H1 (cell line): ENCODE measurements at regions not wholly inside any gene's neighbourhood (a gene's known extent, or its start where the extent isn't known, plus 50 kb on each side); places are given as distances from the start of the nearest gene placed in this dataset.

Experiments
- ASH2L ChIP-seq: fragments of 200-600, 300-600 bp; sonication (generic); IDR thresholded peaks from one replicate; pipeline ENCODE4 v1.7.1; 2017; ENCODE audit warnings: low read length
- CHD1 ChIP-seq: IDR thresholded peaks from 2 replicates; pipeline ENCODE4 v1.6.1; 2012; ENCODE audit warnings: low read depth, low read length, improper control_type of control experiment
- CTCF ChIP-seq, 3 experiments: IDR thresholded peaks; 1 replicate in 2 of 3; 2 replicates in 1 of 3; pipeline versions ENCODE4 v1.5.1 to v1.6.1; 2011; ENCODE audit warnings: low read length in 3 of 3, mild to moderate bottlenecking in 3 of 3, inconsistent platforms in 2 of 3, low read depth in 1 of 3, moderate library complexity in 1 of 3; ENCODE audit not compliant: insufficient read depth in 1 of 3; ENCODE audit errors: control extremely low read depth in 1 of 3
- RFX5 ChIP-seq: IDR thresholded peaks from 2 replicates; pipeline ENCODE4 v1.6.1; 2011; ENCODE audit warnings: low read depth, low read length, improper control_type of control experiment, borderline replicate concordance
- SP2 ChIP-seq: IDR thresholded peaks from 2 replicates; pipeline ENCODE4 v1.6.1; 2012; ENCODE audit warnings: mild to moderate bottlenecking, low read length, inconsistent platforms
- SP4 ChIP-seq: IDR thresholded peaks from 2 replicates; pipeline ENCODE4 v1.6.1; 2012; ENCODE audit warnings: low read length, inconsistent platforms
- SRF ChIP-seq: IDR thresholded peaks from 2 replicates; pipeline ENCODE4 v1.6.1; 2011; ENCODE audit warnings: mild to moderate bottlenecking, low read depth, low read length, moderate library complexity
- TAF7 ChIP-seq: optimal IDR thresholded peaks from 2 replicates; pipeline ENCODE3; 2011; ENCODE audit warnings: low read depth, mild to moderate bottlenecking, inconsistent platforms, low read length, moderate library complexity, borderline replicate concordance

- TF ChIP-seq CTCF (IDR thresholded peaks at IDR 0.05; ENCODE audit: control extremely low read depth in 1 of 3, insufficient read depth in 1 of 3, low read depth in 1 of 3, low read length in 3 of 3) (no peak), SP4 (no peak), TAF7 (no peak), RFX5 (no peak), ASH2L (no peak), SRF (no peak), CHD1 (no peak), SP2 (no peak)
- TF ChIP-seq, all 59 proteins: peak for 0
These were observed 103.5 kb downstream of the RPAP3 start (continued) for GRCh38 chr12:47602325-47602724.
